ENCODE measurements at regions not wholly inside any gene's neighbourhood (a gene's known extent, or its start where the extent isn't known, plus 50 kb on each side); places are given as distances from the start of the nearest gene placed in this dataset.
"Not testable (repeated sequence)": the region's sequence is repeated elsewhere in the genome, so short reads cannot be mapped to it uniquely, and the experiment has no call there.

GRCh38 chr4:159682996-159683395 lies 580.1 kb downstream of the RAPGEF2 start:
- Histone ChIP-seq H3K4me1 (ENCODE audit: control insufficient read depth, insufficient read depth, low read length) (no peaks in the 10 kb centered on the region), H3K9ac (ENCODE audit: low read depth, low read length) (no peak overlapping the region), H3K4me3 (ENCODE audit: low read length) (no peak overlapping the region), H3K36me3 (ENCODE audit: insufficient read depth, low read length) (no peaks in the 10 kb centered on the region), H3K9me3 (replicated peaks; ENCODE audit: low read length) (no peaks in the 10 kb centered on the region), H3K4me2 (ENCODE audit: low read length) (no peak overlapping the region), H3K27me3 (ENCODE audit: control insufficient read depth, insufficient read depth, low read length) (no peaks in the 10 kb centered on the region)

- Histone ChIP-seq H3K36me3 (ENCODE audit: insufficient read depth, low read length) (no peaks in the 10 kb centered on the region), H3K9ac (ENCODE audit: low read depth, low read length) (no peak overlapping the region), H3K4me1 (ENCODE audit: control insufficient read depth, insufficient read depth, low read length) (no peaks in the 10 kb centered on the region), H3K9me3 (replicated peaks; ENCODE audit: low read length) (no peaks in the 10 kb centered on the region), H3K27me3 (ENCODE audit: control insufficient read depth, insufficient read depth, low read length) (no peaks in the 10 kb centered on the region), H3K4me3 (ENCODE audit: low read length) (no peak overlapping the region), H3K4me2 (ENCODE audit: low read length) (no peak overlapping the region)
Observed at GRCh38 chr4:159684061-159684460, 581.2 kb downstream of the RAPGEF2 start.

GRCh38 chr4:159685340-159686092 lies 582.6 kb downstream of the RAPGEF2 start:
- Histone ChIP-seq H3K36me3 (ENCODE audit: insufficient read depth, low read length) (no peaks in the 10 kb centered on the region), H3K27me3 (ENCODE audit: control insufficient read depth, insufficient read depth, low read length) (no peaks in the 10 kb centered on the region), H3K9ac (ENCODE audit: low read depth, low read length) (no peak overlapping the region), H3K9me3 (replicated peaks; ENCODE audit: low read length) (no peaks in the 10 kb centered on the region), H3K4me2 (ENCODE audit: low read length) (no peak overlapping the region), H3K4me3 (ENCODE audit: low read length) (no peak overlapping the region), H3K4me1 (ENCODE audit: control insufficient read depth, insufficient read depth, low read length) (no peaks in the 10 kb centered on the region)

- Histone ChIP-seq H3K4me3 (ENCODE audit: low read length) (no peak overlapping the region), H3K9ac (ENCODE audit: low read depth, low read length) (no peak overlapping the region), H3K36me3 (ENCODE audit: insufficient read depth, low read length) (no peaks in the 10 kb centered on the region), H3K4me1 (ENCODE audit: control insufficient read depth, insufficient read depth, low read length) (no peaks in the 10 kb centered on the region), H3K27me3 (ENCODE audit: control insufficient read depth, insufficient read depth, low read length) (no peaks in the 10 kb centered on the region), H3K4me2 (ENCODE audit: low read length) (no peak overlapping the region), H3K9me3 (replicated peaks; ENCODE audit: low read length) (no peaks in the 10 kb centered on the region)
Observed at GRCh38 chr4:159689526-159689925, 586.6 kb downstream of the RAPGEF2 start.

- H3K9ac ChIP-seq (ENCODE audit: low read depth, low read length): peak overlapping the region; percentile 55
- peaks cover 7% of the 10 kb centered on the region for H3K4me1 ChIP-seq (ENCODE audit: control insufficient read depth, insufficient read depth, low read length)
- H3K27me3 ChIP-seq (ENCODE audit: control insufficient read depth, insufficient read depth, low read length): no peaks in the 10 kb centered on the region
- no peak overlapping the region for H3K4me3 ChIP-seq (ENCODE audit: low read length)
- H3K36me3 ChIP-seq (ENCODE audit: insufficient read depth, low read length): no peaks in the 10 kb centered on the region
- no peak overlapping the region for H3K4me2 ChIP-seq (ENCODE audit: low read length)
- no peaks in the 10 kb centered on the region for H3K9me3 ChIP-seq (replicated peaks; ENCODE audit: low read length)
Observed at GRCh38 chr4:159697322-159698283, 594.7 kb downstream of the RAPGEF2 start.

GRCh38 chr4:159698336-159698735 lies 595.5 kb downstream of the RAPGEF2 start:
- H3K9me3 ChIP-seq (replicated peaks; ENCODE audit: low read length): no peaks in the 10 kb centered on the region
- peaks cover 7% of the 10 kb centered on the region for H3K4me1 ChIP-seq (ENCODE audit: control insufficient read depth, insufficient read depth, low read length)
- peak overlapping the region; percentile 55 for H3K9ac ChIP-seq (ENCODE audit: low read depth, low read length)
- no peaks in the 10 kb centered on the region for H3K36me3 ChIP-seq (ENCODE audit: insufficient read depth, low read length)
- no peak overlapping the region for H3K4me3 ChIP-seq (ENCODE audit: low read length)
- H3K4me2 ChIP-seq (ENCODE audit: low read length): no peak overlapping the region
- no peaks in the 10 kb centered on the region for H3K27me3 ChIP-seq (ENCODE audit: control insufficient read depth, insufficient read depth, low read length)

GRCh38 chr4:159702200-159702599 lies 599.3 kb downstream of the RAPGEF2 start:
- Histone ChIP-seq H3K36me3 (ENCODE audit: insufficient read depth, low read length) (no peaks in the 10 kb centered on the region), H3K9ac (ENCODE audit: low read depth, low read length) (no peak overlapping the region), H3K4me2 (ENCODE audit: low read length) (no peak overlapping the region), H3K4me1 (ENCODE audit: control insufficient read depth, insufficient read depth, low read length) (peaks cover 7% of the 10 kb centered on the region), H3K9me3 (replicated peaks; ENCODE audit: low read length) (no peaks in the 10 kb centered on the region), H3K4me3 (ENCODE audit: low read length) (no peak overlapping the region), H3K27me3 (ENCODE audit: control insufficient read depth, insufficient read depth, low read length) (no peaks in the 10 kb centered on the region)

- H3K4me1 ChIP-seq (ENCODE audit: control insufficient read depth, insufficient read depth, low read length): no peaks in the 10 kb centered on the region
- no peak overlapping the region for H3K4me2 ChIP-seq (ENCODE audit: low read length)
- no peaks in the 10 kb centered on the region for H3K36me3 ChIP-seq (ENCODE audit: insufficient read depth, low read length)
- H3K9ac ChIP-seq (ENCODE audit: low read depth, low read length): no peak overlapping the region
- no peak overlapping the region for H3K4me3 ChIP-seq (ENCODE audit: low read length)
- H3K9me3 ChIP-seq (replicated peaks; ENCODE audit: low read length): no peaks in the 10 kb centered on the region
- H3K27me3 ChIP-seq (ENCODE audit: control insufficient read depth, insufficient read depth, low read length): no peaks in the 10 kb centered on the region
Observed at GRCh38 chr4:159705334-159705733, 602.5 kb downstream of the RAPGEF2 start.

- H3K36me3 ChIP-seq (ENCODE audit: insufficient read depth, low read length): no peaks in the 10 kb centered on the region
Observed at GRCh38 chr4:159706704-159707103, 603.8 kb downstream of the RAPGEF2 start.

GRCh38 chr4:159715180-159715579 lies 612.3 kb downstream of the RAPGEF2 start:
- not testable (repeated sequence) for H3K4me2 ChIP-seq (ENCODE audit: low read length); H3K4me1 ChIP-seq (ENCODE audit: control insufficient read depth, insufficient read depth, low read length); H3K36me3 ChIP-seq (ENCODE audit: insufficient read depth, low read length); H3K27me3 ChIP-seq (ENCODE audit: control insufficient read depth, insufficient read depth, low read length); H3K9ac ChIP-seq (ENCODE audit: low read depth, low read length); H3K4me3 ChIP-seq (ENCODE audit: low read length); H3K9me3 ChIP-seq (replicated peaks; ENCODE audit: low read length)

More at GRCh38 chr4:159706704-159707103, 603.8 kb downstream of the RAPGEF2 start:
- H3K27me3 ChIP-seq (ENCODE audit: control insufficient read depth, insufficient read depth, low read length): no peaks in the 10 kb centered on the region
- H3K9me3 ChIP-seq (replicated peaks; ENCODE audit: low read length): no peaks in the 10 kb centered on the region
- no peaks in the 10 kb centered on the region for H3K4me1 ChIP-seq (ENCODE audit: control insufficient read depth, insufficient read depth, low read length)
- H3K4me2 ChIP-seq (ENCODE audit: low read length): no peak overlapping the region
- no peak overlapping the region for H3K9ac ChIP-seq (ENCODE audit: low read depth, low read length)
- H3K4me3 ChIP-seq (ENCODE audit: low read length): no peak overlapping the region

GRCh38 chr4:159719531-159719930 lies 616.7 kb downstream of the RAPGEF2 start:
- Histone ChIP-seq H3K9ac (ENCODE audit: low read depth, low read length) (no peak overlapping the region), H3K27me3 (ENCODE audit: control insufficient read depth, insufficient read depth, low read length) (no peaks in the 10 kb centered on the region), H3K4me2 (ENCODE audit: low read length) (no peak overlapping the region), H3K4me1 (ENCODE audit: control insufficient read depth, insufficient read depth, low read length) (no peaks in the 10 kb centered on the region), H3K4me3 (ENCODE audit: low read length) (no peak overlapping the region), H3K9me3 (replicated peaks; ENCODE audit: low read length) (no peaks in the 10 kb centered on the region), H3K36me3 (ENCODE audit: insufficient read depth, low read length) (no peaks in the 10 kb centered on the region)

All from skeletal muscle satellite cell (primary cell).